ENCODE measurements at regions not wholly inside any gene's neighbourhood (a gene's known extent, or its start where the extent isn't known, plus 50 kb on each side); places are given as distances from the start of the nearest gene placed in this dataset.

- TF ChIP-seq CTCF (conservative IDR thresholded peaks at IDR 0.05; ENCODE audit: low read depth, low read length), result no peak
- H3K4me3 ChIP-seq (ENCODE audit: low read depth, low read length), result no peak overlapping the region
- no peak for DNase-seq (ENCODE audit: low read depth)
Observed at GRCh38 chr2:106041150-106041549, 153.0 kb downstream of the UXS1 start.

- H3K4me3 ChIP-seq (ENCODE audit: low read depth, low read length), result no peak overlapping the region
- DNase-seq (ENCODE audit: low read depth), result no peak
- TF ChIP-seq CTCF (conservative IDR thresholded peaks at IDR 0.05; ENCODE audit: low read depth, low read length), result no peak
Observed at GRCh38 chr2:106039634-106040315, 154.3 kb downstream of the UXS1 start.

- DNase-seq (ENCODE audit: low read depth), result no peak
- no peak for TF ChIP-seq CTCF (conservative IDR thresholded peaks at IDR 0.05; ENCODE audit: low read depth, low read length)
- no peak overlapping the region for H3K4me3 ChIP-seq (ENCODE audit: low read depth, low read length)
Observed at GRCh38 chr2:106038601-106039375, 155.3 kb downstream of the UXS1 start.

GRCh38 chr2:106037932-106038331 lies 156.2 kb downstream of the UXS1 start:
- no peak for DNase-seq (ENCODE audit: low read depth)
- H3K4me3 ChIP-seq (ENCODE audit: low read depth, low read length), result no peak overlapping the region
- TF ChIP-seq CTCF (conservative IDR thresholded peaks at IDR 0.05; ENCODE audit: low read depth, low read length), result no peak

GRCh38 chr2:106037262-106037661 lies 156.8 kb downstream of the UXS1 start:
- TF ChIP-seq CTCF (conservative IDR thresholded peaks at IDR 0.05; ENCODE audit: low read depth, low read length), result peak; percentile 12
- H3K4me3 ChIP-seq (ENCODE audit: low read depth, low read length), result no peak overlapping the region
- DNase-seq (ENCODE audit: low read depth), result no peak

GRCh38 chr2:106034325-106034724 lies 159.8 kb downstream of the UXS1 start:
- TF ChIP-seq CTCF (conservative IDR thresholded peaks at IDR 0.05; ENCODE audit: low read depth, low read length), result no peak

More at GRCh38 chr2:106034325-106034724, 159.8 kb downstream of the UXS1 start:
- no peak for DNase-seq (ENCODE audit: low read depth)
- H3K4me3 ChIP-seq (ENCODE audit: low read depth, low read length), result no peak overlapping the region

Measured in choroid plexus epithelial cell (primary cell).